ENCODE measurements at regions not wholly inside any gene's neighbourhood (a gene's known extent, or its start where the extent isn't known, plus 50 kb on each side); places are given as distances from the start of the nearest gene placed in this dataset.
"Not testable (repeated sequence)": the region's sequence is repeated elsewhere in the genome, so short reads cannot be mapped to it uniquely, and the experiment has no call there.

DNA sequence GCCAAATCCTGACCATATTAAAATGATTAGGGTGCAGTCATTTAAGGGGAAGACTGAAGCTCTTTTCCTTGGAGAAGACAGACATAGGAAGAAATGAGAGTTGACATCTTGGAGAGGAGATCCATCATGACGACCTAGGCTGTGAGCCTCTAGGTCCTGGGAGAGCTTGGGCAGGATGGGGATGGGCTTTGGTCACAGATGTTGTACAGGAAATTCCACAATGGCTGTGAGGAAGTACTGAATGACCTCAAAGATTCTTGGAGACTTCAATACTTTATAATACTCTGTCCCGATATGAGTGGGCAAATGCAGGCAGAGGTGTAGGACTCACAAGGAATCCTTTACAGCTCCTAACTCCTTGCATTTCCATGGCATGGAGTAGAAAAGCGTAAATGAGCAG is 204.9 kb upstream of the FRMD6 start:
- no peak for DNase-seq (ENCODE audit: low spot score)

DNA sequence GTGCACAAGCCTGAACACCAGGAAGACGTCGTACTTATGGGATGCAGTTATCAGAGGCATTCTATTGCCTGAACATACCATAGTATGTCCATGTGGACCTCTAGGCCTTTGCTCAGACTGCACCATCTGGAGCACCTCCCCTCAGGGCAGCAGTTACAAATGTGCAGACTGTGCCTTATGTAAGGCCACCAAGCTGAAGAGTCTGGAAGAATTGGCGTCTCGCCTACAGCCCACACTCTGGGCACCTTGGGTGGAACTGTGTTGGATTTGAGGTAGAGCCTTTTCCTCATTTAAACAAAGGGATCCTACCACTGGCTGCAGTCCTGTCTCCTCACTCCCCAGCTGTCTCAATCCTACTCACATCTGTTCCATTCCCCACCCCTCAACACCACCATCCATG is 204.3 kb upstream of the FRMD6 start:
- DNase-seq (ENCODE audit: low spot score): no peak

GRCh38 chr14:51448831-51449670 is 202.7 kb upstream of the FRMD6 start:
- no peak for DNase-seq (ENCODE audit: low spot score)

GRCh38 chr14:51449681-51450080 is 202.0 kb upstream of the FRMD6 start:
- no peak for DNase-seq (ENCODE audit: low spot score)

- no peak for DNase-seq (ENCODE audit: low spot score)
Measured at GRCh38 chr14:51451561-51451960, 200.1 kb upstream of the FRMD6 start.

GRCh38 chr14:51453869-51454268 is 197.8 kb upstream of the FRMD6 start:
- no peak for DNase-seq (ENCODE audit: low spot score)

GRCh38 chr14:51454351-51454750 is 197.4 kb upstream of the FRMD6 start:
- DNase-seq (ENCODE audit: low spot score): no peak

DNA sequence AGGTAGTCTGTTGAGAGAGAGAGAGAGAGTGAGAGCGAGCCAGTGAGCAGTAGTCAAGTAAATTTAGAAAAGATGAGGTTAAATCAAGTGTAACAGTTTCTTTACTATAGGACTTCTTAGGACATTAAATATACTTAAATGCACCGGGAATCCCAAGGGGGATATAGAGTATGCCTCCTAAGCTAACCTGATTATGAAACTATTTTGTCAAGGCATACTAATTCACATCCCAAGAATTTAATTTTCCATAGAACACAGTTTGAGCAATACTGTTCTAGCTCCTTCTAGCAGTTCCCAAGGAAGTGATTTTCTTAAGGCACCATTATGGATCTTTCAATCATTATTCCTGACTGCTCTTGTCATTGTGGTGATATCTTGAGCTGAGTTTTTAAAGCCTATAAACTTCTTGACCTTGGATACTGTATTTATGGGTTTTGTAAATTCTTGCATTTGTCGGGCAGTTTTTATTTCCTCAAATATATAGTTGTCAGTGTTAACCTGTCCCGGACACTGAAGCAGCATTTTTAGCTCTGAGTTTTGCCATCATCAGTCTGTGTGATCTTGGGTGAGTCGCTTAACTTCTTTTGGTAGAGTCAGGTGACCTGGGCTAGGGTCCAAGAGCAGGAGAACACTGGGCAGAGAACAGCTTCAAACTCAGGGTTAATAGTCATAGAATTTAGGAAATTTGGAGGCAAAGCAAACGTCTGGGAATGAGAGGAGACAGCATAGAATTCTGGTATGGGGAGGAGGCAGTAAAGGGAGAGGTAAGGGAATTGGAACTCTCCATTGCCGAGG is 196.5 kb upstream of the FRMD6 start:
- no peak for DNase-seq (ENCODE audit: low spot score)

GRCh38 chr14:51457843-51458562 is 193.7 kb upstream of the FRMD6 start:
- DNase-seq (ENCODE audit: low spot score): no peak

DNA sequence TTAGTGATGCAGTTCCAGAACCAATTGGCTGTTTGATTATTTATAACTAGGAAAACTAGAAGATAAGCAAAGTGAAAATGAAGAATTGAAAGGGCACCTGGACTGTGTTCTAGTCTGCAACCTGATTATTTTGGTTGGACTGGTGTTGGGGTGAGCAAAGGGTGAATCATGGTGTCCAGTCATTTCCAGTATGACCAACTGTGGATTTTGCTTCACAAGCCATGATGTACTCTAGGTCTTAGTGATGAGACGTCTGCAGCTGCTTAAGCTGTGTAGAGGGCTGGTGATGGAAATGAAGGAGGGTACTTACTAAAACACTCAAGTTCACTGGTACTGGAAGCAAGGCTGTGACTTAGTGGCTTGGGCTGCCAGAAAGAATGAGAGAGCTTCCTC is 193.2 kb upstream of the FRMD6 start:
- DNase-seq (ENCODE audit: low spot score): no peak

- no peak for DNase-seq (ENCODE audit: low spot score)
Measured at GRCh38 chr14:51460011-51460410, 191.7 kb upstream of the FRMD6 start.

- DNase-seq (ENCODE audit: low spot score): no peak
Measured at GRCh38 chr14:51462182-51462581, 189.5 kb upstream of the FRMD6 start.

- no peak for DNase-seq (ENCODE audit: low spot score)
Measured at GRCh38 chr14:51462706-51463105, 189.0 kb upstream of the FRMD6 start.

DNA sequence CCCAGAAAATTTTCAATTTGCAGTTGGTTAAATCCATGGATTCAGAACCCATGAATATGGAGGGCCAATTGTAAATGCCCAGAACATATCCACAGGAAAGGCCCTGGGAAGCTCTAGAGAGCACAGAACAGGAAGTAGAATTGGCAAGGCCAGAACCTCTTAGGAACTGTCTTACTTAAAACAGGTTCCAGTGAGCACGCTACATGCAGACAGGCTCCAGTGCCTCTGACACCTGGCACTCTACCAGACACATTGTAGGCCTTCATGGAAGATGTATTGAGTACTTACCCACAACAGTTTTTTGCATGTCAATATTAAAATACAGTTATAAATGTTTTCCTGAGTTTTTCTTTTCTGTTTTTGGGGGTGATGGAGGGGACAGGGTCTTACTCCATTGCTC is 188.2 kb upstream of the FRMD6 start:
- no peak for DNase-seq (ENCODE audit: low spot score)

GRCh38 chr14:51464411-51464810 is 187.3 kb upstream of the FRMD6 start:
- no peak for DNase-seq (ENCODE audit: low spot score)

- no peak for DNase-seq (ENCODE audit: low spot score)
Measured at GRCh38 chr14:51465486-51465885, 186.2 kb upstream of the FRMD6 start.

GRCh38 chr14:51467392-51467791 is 184.3 kb upstream of the FRMD6 start:
- DNase-seq (ENCODE audit: low spot score): not testable (repeated sequence)

- no peak for DNase-seq (ENCODE audit: low spot score)
Measured at GRCh38 chr14:51468523-51468922, 183.2 kb upstream of the FRMD6 start.

GRCh38 chr14:51472881-51473280 is 178.8 kb upstream of the FRMD6 start:
- no peak for DNase-seq (ENCODE audit: low spot score)

DNA sequence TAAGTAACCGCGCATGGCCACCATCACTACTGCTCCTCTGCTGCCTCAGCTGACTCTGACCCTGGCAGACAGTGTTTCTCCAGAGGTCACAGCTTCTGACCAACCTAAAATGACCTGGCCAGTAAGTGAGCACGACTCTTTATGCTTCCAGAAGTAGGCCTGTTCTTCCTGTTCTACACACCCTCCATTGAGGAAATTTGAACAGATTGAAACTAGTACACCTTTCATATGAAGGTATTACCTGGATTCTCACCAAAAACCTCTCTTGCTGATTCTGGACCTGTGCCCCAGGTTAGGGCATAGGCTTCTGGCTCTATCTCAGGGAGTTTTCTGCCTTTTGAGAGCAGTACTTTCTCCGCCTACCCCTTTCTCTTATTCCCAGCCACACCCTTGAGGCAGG is 178.4 kb upstream of the FRMD6 start:
- DNase-seq (ENCODE audit: low spot score): no peak

DNA sequence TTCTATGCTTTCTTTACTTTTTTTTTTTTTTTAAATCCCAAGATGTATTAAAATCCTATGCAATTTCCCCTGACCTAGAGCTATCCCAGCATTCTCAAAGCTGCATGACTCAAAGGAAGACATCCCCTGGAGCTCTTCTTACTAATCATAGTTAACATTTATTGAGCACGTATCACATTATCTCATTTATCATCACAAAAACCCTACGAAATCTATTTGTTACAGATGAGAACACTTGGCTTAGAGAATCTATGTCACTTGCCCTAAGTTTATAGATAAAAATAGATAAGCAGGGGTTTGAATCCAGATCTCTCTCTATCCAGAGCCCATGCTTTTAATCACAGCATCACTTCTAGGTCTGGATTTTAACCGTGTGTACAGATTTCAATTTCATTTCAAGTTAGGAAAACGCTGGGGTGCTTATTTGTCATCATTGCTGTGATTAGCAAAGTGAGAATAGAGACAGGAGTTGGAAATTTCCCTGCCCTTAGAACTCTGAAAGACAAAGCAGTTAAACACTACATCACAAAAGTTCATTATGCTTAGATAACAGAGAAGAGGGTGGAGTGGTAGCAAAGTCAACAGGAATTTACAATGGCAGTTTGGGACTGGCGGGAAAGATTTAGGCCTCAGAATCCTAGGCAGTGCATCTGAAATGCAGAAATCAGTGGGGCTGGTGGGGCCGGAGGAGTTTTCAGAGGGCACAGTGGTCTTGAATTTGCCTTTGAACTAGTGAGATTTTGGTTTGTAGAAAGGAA is 177.7 kb upstream of the FRMD6 start:
- DNase-seq (ENCODE audit: low spot score): no peak

GRCh38 chr14:51474854-51475253 is 176.9 kb upstream of the FRMD6 start:
- DNase-seq (ENCODE audit: low spot score): no peak

All from LoVo (cell line).